H9 (cell line): ENCODE measurements at regions not wholly inside any gene's neighbourhood (a gene's known extent, or its start where the extent isn't known, plus 50 kb on each side); places are given as distances from the start of the nearest gene placed in this dataset.

Experiments
- DNase-seq: peaks from one replicate; pipeline ENCODE4 v3.0.0-alpha.2; 2017
- H2AFZ ChIP-seq: one replicate; pipeline ENCODE4 v1.6.1; 2013; ENCODE audit warnings: mild to moderate bottlenecking, low read length, control low read depth, moderate library complexity
- H2AK5ac ChIP-seq: 2 replicates; pipeline ENCODE4 v1.6.1; 2013; ENCODE audit warnings: low read length, control low read depth, mixed read lengths; ENCODE audit not compliant: insufficient read length
- H2BK120ac ChIP-seq: one replicate; pipeline ENCODE4 v1.6.1; 2013; ENCODE audit warnings: low read depth, mild to moderate bottlenecking, low read length, control low read depth, inconsistent platforms; ENCODE audit not compliant: poor library complexity, severe bottlenecking
- H2BK12ac ChIP-seq: 2 replicates; pipeline ENCODE4 v1.6.1; 2013; ENCODE audit warnings: low read length, control low read depth, mixed read lengths, low read depth; ENCODE audit not compliant: insufficient read length
- H2BK15ac ChIP-seq: 2 replicates; pipeline ENCODE4 v1.6.1; 2013; ENCODE audit warnings: low read depth, low read length, control low read depth
- H2BK20ac ChIP-seq: one replicate; pipeline ENCODE4 v1.6.1; 2013; ENCODE audit warnings: low read depth, mild to moderate bottlenecking, low read length, control low read depth, inconsistent platforms; ENCODE audit not compliant: poor library complexity, severe bottlenecking
- H2BK5ac ChIP-seq: 2 replicates; pipeline ENCODE4 v1.6.1; 2013; ENCODE audit warnings: low read length, control low read depth, mixed read lengths; ENCODE audit not compliant: insufficient read length
- H3K14ac ChIP-seq: 2 replicates; pipeline ENCODE4 v1.6.1; 2013; ENCODE audit warnings: low read length, control low read depth; ENCODE audit not compliant: insufficient read depth
- H3K18ac ChIP-seq: 2 replicates; pipeline ENCODE4 v1.6.1; 2013; ENCODE audit warnings: low read depth, mild to moderate bottlenecking, mixed read lengths, low read length, control low read depth; ENCODE audit not compliant: insufficient read length
- H3K23ac ChIP-seq: 2 replicates; pipeline ENCODE4 v1.6.1; 2013; ENCODE audit warnings: low read length, control low read depth, mixed read lengths, low read depth; ENCODE audit not compliant: insufficient read length
- H3K23me2 ChIP-seq: 2 replicates; pipeline ENCODE4 v1.6.1; 2013; ENCODE audit warnings: low read depth, mild to moderate bottlenecking, mixed read lengths, low read length, control low read depth; ENCODE audit not compliant: insufficient read length, poor library complexity, severe bottlenecking
- H3K27ac ChIP-seq: 2 replicates; pipeline ENCODE4 v1.5.1; 2013; ENCODE audit warnings: low read length, control low read depth, mixed read lengths, low read depth; ENCODE audit not compliant: insufficient read length
- H3K27me3 ChIP-seq: 2 replicates; pipeline ENCODE4 v1.6.1; 2013; ENCODE audit warnings: low read length, control low read depth, inconsistent platforms; ENCODE audit not compliant: insufficient read depth
- H3K4ac ChIP-seq: 2 replicates; pipeline ENCODE4 v1.6.1; 2013; ENCODE audit warnings: low read depth, mild to moderate bottlenecking, control low read depth, inconsistent platforms, low read length, moderate library complexity
- H3K4me1 ChIP-seq: 2 replicates; pipeline ENCODE4 v1.6.1; 2013; ENCODE audit warnings: low read length, control low read depth, inconsistent platforms; ENCODE audit not compliant: insufficient read depth
- H3K4me2 ChIP-seq: 2 replicates; pipeline ENCODE4 v1.6.1; 2013; ENCODE audit warnings: low read length, control low read depth, mixed read lengths; ENCODE audit not compliant: insufficient read length, insufficient read depth
- H3K56ac ChIP-seq: 2 replicates; pipeline ENCODE4 v1.6.1; 2013; ENCODE audit warnings: low read depth, mild to moderate bottlenecking, mixed read lengths, low read length, control low read depth; ENCODE audit not compliant: insufficient read length
- H3K79me1 ChIP-seq: 2 replicates; pipeline ENCODE4 v1.6.1; 2013; ENCODE audit warnings: low read depth, mild to moderate bottlenecking, moderate library complexity, low read length, control low read depth, inconsistent platforms; ENCODE audit not compliant: insufficient read depth, poor library complexity, severe bottlenecking
- H3K79me2 ChIP-seq: 2 replicates; pipeline ENCODE4 v1.6.1; 2013; ENCODE audit warnings: low read length, control low read depth, inconsistent platforms; ENCODE audit not compliant: insufficient read depth
- H3K9ac ChIP-seq: 2 replicates; pipeline ENCODE4 v1.6.1; 2013; ENCODE audit warnings: low read length, control low read depth, mixed read lengths; ENCODE audit not compliant: insufficient read length; ENCODE audit errors: extremely low read depth
- H3K9me3 ChIP-seq: one replicate; pipeline ENCODE4 v1.6.1; 2013; ENCODE audit warnings: low read depth, low read length, inconsistent platforms; ENCODE audit not compliant: control insufficient read depth
- H3T11ph ChIP-seq: one replicate; pipeline ENCODE4 v1.6.1; 2013; ENCODE audit warnings: mild to moderate bottlenecking, low read length, control low read depth, inconsistent platforms
- H4K20me1 ChIP-seq: one replicate; pipeline ENCODE4 v1.6.1; 2013; ENCODE audit not compliant: control insufficient read depth, insufficient read length, insufficient read depth
- H4K5ac ChIP-seq: 2 replicates; pipeline ENCODE4 v1.6.1; 2013; ENCODE audit warnings: low read depth, mild to moderate bottlenecking, mixed read lengths, low read length, control low read depth; ENCODE audit not compliant: insufficient read length
- H4K8ac ChIP-seq: replicated peaks from 2 replicates; pipeline ENCODE4 v1.6.1; 2013; ENCODE audit warnings: low read length, control low read depth, mixed read lengths, low read depth; ENCODE audit not compliant: insufficient read length
- H4K91ac ChIP-seq: 2 replicates; pipeline ENCODE4 v1.6.1; 2013; ENCODE audit warnings: low read depth, mild to moderate bottlenecking, moderate library complexity, mixed read lengths, low read length, control low read depth; ENCODE audit not compliant: insufficient read length
- H3K27ac Mint-ChIP-seq, 3 experiments: 2 replicates in 2 of 3; 3 replicates in 1 of 3; pipeline ENCODE4 v1.8.0; 2020 to 2021; ENCODE audit warnings: mixed read lengths in 3 of 3, mild to moderate bottlenecking in 1 of 3, moderate library complexity in 1 of 3
- H3K27me3 Mint-ChIP-seq: 2 replicates; pipeline ENCODE4 v1.8.0; 2021; ENCODE audit warnings: low read depth, mild to moderate bottlenecking, moderate library complexity, mixed read lengths
- H3K36me3 Mint-ChIP-seq, 3 experiments: 2 replicates in 2 of 3; 3 replicates in 1 of 3; pipeline ENCODE4 v1.8.0; 2020 to 2021; ENCODE audit warnings: low read depth in 3 of 3, mixed read lengths in 3 of 3; ENCODE audit not compliant: insufficient read depth in 1 of 3
- H3K4me1 Mint-ChIP-seq, 2 experiments: 2 replicates each; pipeline ENCODE4 v1.8.0; 2020; ENCODE audit warnings: mixed read lengths in 2 of 2
- H3K4me3 Mint-ChIP-seq, 2 experiments: 2 replicates in 1 of 2; 3 replicates in 1 of 2; pipeline ENCODE4 v1.8.0; 2020 to 2021; ENCODE audit warnings: mild to moderate bottlenecking in 2 of 2, mixed read lengths in 2 of 2, moderate library complexity in 1 of 2
- H3K9me3 Mint-ChIP-seq, 2 experiments: 2 replicates in 1 of 2; 3 replicates in 1 of 2; pipeline ENCODE4 v1.8.0; 2020; ENCODE audit warnings: mild to moderate bottlenecking in 2 of 2, mixed read lengths in 2 of 2, moderate library complexity in 1 of 2
- WGBS: extraction: QIAGEN DNeasy Blood & Tissue Kit; methylation state at CpG from one replicate; pipeline ENCODE4 v1.1.7; 2013; ENCODE audit warnings: missing lambda C conversion rate, low lambda C conversion rate, mixed read lengths; ENCODE audit not compliant: insufficient read length; ENCODE audit errors: extremely low coverage; 5-methylcytosine and 5-hydroxymethylcytosine counted together
- TF ChIP-seq, protein P1 (sequence below): fragments of 200-600 bp; sonication (generic); conservative IDR thresholded peaks from 3 replicates; pipeline ENCODE4 v1.8.0; 2021; ENCODE audit warnings: antibody characterized with exemption, mild to moderate bottlenecking

DNA sequence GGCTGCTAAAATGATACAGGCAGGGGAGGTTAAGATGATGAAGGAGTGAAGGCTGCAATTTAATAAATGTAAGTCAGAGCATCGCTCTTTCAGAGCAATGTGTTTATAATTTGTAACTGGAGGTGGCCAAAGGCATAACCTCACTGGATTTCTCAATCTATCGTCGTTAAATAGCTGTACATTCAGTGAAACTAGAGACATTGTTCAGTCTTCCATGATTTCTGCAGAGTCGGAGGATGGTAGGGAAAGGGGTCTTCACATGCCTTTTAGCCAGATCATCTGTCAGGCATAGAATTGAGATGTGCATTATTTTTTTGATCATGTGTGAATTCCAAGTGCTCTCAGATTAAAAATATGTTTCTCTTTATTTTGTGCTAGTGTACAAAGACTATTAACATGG lies 315.4 kb downstream of the OXSM start:
- Mint-ChIP-seq H3K27me3 (no peaks in the 10 kb centered on the region), H3K4me1 (peaks cover 13 to 15% of the 10 kb centered on the region in 2 experiments), H3K9me3 (no peaks in the 10 kb centered on the region), H3K4me3 (no peak overlapping the region), H3K36me3 (no peaks in the 10 kb centered on the region; a peak in 1 of 7 replicates), H3K27ac (no peak overlapping the region)
- H4K91ac ChIP-seq: no peak overlapping the region
- H2BK120ac ChIP-seq: no peak overlapping the region
- H3K4me2 ChIP-seq: no peak overlapping the region
- no peaks in the 10 kb centered on the region for H3K9me3 ChIP-seq
- no peak overlapping the region for H2BK5ac ChIP-seq
- H3K18ac ChIP-seq: no peak overlapping the region
- no peaks in the 10 kb centered on the region for H3K27me3 ChIP-seq
- no peak overlapping the region for H2BK15ac ChIP-seq
- H3T11ph ChIP-seq: no peak overlapping the region
- H4K20me1 ChIP-seq: no peaks in the 10 kb centered on the region
- H3K4ac ChIP-seq: no peak overlapping the region
- H3K79me2 ChIP-seq: no peaks in the 10 kb centered on the region
- WGBS: no CpG with 5 or more reads among the region's 4 CpGs
- H2BK20ac ChIP-seq: no peak overlapping the region
- no peak overlapping the region for H3K23ac ChIP-seq
- no peak overlapping the region for H3K27ac ChIP-seq
- no peak overlapping the region for H3K9ac ChIP-seq
- H2BK12ac ChIP-seq: no peak overlapping the region
- H3K14ac ChIP-seq: no peak overlapping the region
- no peaks in the 10 kb centered on the region for H3K23me2 ChIP-seq
- no peak for DNase-seq
- TF ChIP-seq, protein P1, sequence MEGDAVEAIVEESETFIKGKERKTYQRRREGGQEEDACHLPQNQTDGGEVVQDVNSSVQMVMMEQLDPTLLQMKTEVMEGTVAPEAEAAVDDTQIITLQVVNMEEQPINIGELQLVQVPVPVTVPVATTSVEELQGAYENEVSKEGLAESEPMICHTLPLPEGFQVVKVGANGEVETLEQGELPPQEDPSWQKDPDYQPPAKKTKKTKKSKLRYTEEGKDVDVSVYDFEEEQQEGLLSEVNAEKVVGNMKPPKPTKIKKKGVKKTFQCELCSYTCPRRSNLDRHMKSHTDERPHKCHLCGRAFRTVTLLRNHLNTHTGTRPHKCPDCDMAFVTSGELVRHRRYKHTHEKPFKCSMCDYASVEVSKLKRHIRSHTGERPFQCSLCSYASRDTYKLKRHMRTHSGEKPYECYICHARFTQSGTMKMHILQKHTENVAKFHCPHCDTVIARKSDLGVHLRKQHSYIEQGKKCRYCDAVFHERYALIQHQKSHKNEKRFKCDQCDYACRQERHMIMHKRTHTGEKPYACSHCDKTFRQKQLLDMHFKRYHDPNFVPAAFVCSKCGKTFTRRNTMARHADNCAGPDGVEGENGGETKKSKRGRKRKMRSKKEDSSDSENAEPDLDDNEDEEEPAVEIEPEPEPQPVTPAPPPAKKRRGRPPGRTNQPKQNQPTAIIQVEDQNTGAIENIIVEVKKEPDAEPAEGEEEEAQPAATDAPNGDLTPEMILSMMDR: no peak
- no peak overlapping the region for H4K8ac ChIP-seq
- H2AFZ ChIP-seq: no peak overlapping the region
- H3K79me1 ChIP-seq: no peaks in the 10 kb centered on the region
- H3K4me1 ChIP-seq: no peaks in the 10 kb centered on the region; the same call in 1 of the 2 replicates
- H3K56ac ChIP-seq: no peak overlapping the region
- H4K5ac ChIP-seq: no peak overlapping the region
- no peak overlapping the region for H2AK5ac ChIP-seq
